Spleen (tissue), 7 donors: ENCODE measurements at regions not wholly inside any gene's neighbourhood (a gene's known extent, or its start where the extent isn't known, plus 50 kb on each side); places are given as distances from the start of the nearest gene placed in this dataset.

Experiments
- POLR2A ChIP-seq, 3 donors: fragments of 450-650 bp; IDR thresholded peaks; one replicate each; pipeline ENCODE4 v1.5.1; 2017; ENCODE audit warnings: antibody characterized with exemption in 3 of 3, mild to moderate bottlenecking in 1 of 3
- POLR2AphosphoS5 ChIP-seq, 3 donors: sonication (generic); formaldehyde crosslinking; IDR thresholded peaks; one replicate each; pipeline ENCODE4 v1.5.1; 2017; ENCODE audit warnings: antibody characterized with exemption in 3 of 3
- TF ChIP-seq, protein P1 (sequence below), 11 experiments: fragments of 200-600 bp in 7 of 11; fragments of 450-650 bp in 4 of 11; sonication (generic) in 4 of 11; IDR thresholded peaks in 8 of 11; conservative IDR thresholded peaks in 3 of 11; 1 replicate in 7 of 11; 2 replicates in 4 of 11; pipeline versions ENCODE4 v1.4.0 to v1.8.0; 2016 to 2021; ENCODE audit warnings: antibody characterized with exemption in 11 of 11, inconsistent platforms in 4 of 11, mild to moderate bottlenecking in 1 of 11
- donor health status: DM: no; HTN: no; CAD: no; lungs with moderate emphysema.
- donor health status: DM: no; HTN: no; CAD: no.
- donor health status: DM: no; HTN: no; CAD: no.

DNA sequence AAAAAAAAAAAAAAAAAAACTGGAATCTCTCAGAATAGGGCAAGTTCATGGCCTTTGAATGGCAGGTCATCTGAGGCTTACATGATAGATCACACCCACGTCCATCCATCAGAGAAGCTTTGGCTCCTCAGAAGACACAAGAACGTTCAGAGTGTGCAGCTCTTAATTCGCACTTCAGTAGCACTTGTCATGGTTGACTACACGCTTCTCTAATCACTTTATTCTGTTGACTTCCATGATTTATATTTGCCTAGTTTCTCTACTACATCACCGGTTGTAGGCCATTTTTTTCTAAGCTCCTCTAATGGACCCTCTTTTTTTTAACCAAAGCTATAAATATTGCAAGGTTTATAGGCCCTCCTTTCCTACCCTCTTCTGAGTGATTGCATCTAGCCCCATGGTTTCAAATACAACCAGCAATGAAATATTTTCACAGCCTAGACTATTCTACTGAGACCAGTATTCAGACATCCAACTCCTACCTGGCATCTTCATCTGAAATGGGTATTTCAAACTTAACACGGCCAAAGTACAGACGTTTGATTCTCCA is 305.4 kb upstream of the CELF2 start:
- TF ChIP-seq, protein P1, sequence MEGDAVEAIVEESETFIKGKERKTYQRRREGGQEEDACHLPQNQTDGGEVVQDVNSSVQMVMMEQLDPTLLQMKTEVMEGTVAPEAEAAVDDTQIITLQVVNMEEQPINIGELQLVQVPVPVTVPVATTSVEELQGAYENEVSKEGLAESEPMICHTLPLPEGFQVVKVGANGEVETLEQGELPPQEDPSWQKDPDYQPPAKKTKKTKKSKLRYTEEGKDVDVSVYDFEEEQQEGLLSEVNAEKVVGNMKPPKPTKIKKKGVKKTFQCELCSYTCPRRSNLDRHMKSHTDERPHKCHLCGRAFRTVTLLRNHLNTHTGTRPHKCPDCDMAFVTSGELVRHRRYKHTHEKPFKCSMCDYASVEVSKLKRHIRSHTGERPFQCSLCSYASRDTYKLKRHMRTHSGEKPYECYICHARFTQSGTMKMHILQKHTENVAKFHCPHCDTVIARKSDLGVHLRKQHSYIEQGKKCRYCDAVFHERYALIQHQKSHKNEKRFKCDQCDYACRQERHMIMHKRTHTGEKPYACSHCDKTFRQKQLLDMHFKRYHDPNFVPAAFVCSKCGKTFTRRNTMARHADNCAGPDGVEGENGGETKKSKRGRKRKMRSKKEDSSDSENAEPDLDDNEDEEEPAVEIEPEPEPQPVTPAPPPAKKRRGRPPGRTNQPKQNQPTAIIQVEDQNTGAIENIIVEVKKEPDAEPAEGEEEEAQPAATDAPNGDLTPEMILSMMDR (IDR thresholded peaks at IDR 0.05 in 8 of 11, conservative IDR thresholded peaks at IDR 0.05 in 3 of 11): no peak
- TF ChIP-seq POLR2A (IDR thresholded peaks at IDR 0.05): no peak
- no peak for TF ChIP-seq POLR2AphosphoS5 (IDR thresholded peaks at IDR 0.05)
